Testis (tissue), 2 donors: ENCODE measurements at regions not wholly inside any gene's neighbourhood (a gene's known extent, or its start where the extent isn't known, plus 50 kb on each side); places are given as distances from the start of the nearest gene placed in this dataset.

Source experiments
- POLR2A ChIP-seq: fragments of 450-650 bp; IDR thresholded peaks from one replicate; pipeline ENCODE4 v1.6.1; 2017; ENCODE audit warnings: antibody characterized with exemption, mild to moderate bottlenecking, moderate library complexity
- TF ChIP-seq, protein P1 (sequence below), 3 experiments: fragments of 450-650 bp in 2 of 3; fragments of 200-600 bp in 1 of 3; sonication (generic) in 1 of 3; IDR thresholded peaks; one replicate each; pipeline ENCODE4 v1.5.1; 2016 to 2019; ENCODE audit warnings: antibody characterized with exemption in 3 of 3, mild to moderate bottlenecking in 2 of 3, moderate library complexity in 1 of 3

DNA sequence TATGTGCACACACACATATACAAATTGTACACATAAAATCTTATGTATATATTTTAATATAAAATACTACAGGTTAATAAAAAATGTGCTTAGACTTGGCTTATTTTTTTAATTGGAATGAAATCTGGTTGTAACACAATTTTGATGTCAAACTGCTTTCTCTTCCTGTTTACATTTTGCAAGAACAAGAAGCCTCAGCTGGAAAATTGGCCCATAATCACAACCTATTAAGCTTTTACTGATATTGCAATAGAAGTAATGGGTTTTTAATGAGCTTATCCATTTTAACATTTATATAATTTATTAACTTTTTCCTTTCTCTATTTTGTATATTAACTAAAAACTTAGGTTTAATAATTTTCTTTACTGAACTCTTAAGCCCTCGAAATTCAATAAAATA, 165.9 kb downstream of the PCDH10 start:
- TF ChIP-seq, protein P1, sequence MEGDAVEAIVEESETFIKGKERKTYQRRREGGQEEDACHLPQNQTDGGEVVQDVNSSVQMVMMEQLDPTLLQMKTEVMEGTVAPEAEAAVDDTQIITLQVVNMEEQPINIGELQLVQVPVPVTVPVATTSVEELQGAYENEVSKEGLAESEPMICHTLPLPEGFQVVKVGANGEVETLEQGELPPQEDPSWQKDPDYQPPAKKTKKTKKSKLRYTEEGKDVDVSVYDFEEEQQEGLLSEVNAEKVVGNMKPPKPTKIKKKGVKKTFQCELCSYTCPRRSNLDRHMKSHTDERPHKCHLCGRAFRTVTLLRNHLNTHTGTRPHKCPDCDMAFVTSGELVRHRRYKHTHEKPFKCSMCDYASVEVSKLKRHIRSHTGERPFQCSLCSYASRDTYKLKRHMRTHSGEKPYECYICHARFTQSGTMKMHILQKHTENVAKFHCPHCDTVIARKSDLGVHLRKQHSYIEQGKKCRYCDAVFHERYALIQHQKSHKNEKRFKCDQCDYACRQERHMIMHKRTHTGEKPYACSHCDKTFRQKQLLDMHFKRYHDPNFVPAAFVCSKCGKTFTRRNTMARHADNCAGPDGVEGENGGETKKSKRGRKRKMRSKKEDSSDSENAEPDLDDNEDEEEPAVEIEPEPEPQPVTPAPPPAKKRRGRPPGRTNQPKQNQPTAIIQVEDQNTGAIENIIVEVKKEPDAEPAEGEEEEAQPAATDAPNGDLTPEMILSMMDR (IDR thresholded peaks at IDR 0.05): no peak
- no peak for TF ChIP-seq POLR2A
